Activated B cell treated with CpG ODN at 0.5 μM for 24 hours (primary cell): ENCODE measurements at regions not wholly inside any gene's neighbourhood (a gene's known extent, or its start where the extent isn't known, plus 50 kb on each side); places are given as distances from the start of the nearest gene placed in this dataset.

Experiments
- ATAC-seq: fragments of 200-7000 bp; cut with Tn5 transposase; one replicate; pipeline ENCODE4 v1.10.0; 2021; ENCODE audit warnings: low read depth, mild to moderate bottlenecking, moderate library complexity
- CTCF ChIA-PET: fragments of 350-600 bp; sonication (Branson Sonifier 250); formaldehyde crosslinking; loops from one replicate; lab custom pipeline; 2021; ENCODE audit warnings: antibody characterized with exemption; lab: Charles Lee
- POLR2A ChIA-PET: fragments of 350-600 bp; sonication (Branson Sonifier 250); formaldehyde crosslinking; loops from one replicate; lab custom pipeline; 2021; ENCODE audit warnings: antibody characterized with exemption; lab: Charles Lee
- DNase-seq: peaks from one replicate; pipeline ENCODE4 v3.0.0; 2022
- H3K27ac Mint-ChIP-seq: one replicate; pipeline ENCODE4 v1.8.0; 2020; ENCODE audit warnings: mixed read lengths
- H3K27me3 Mint-ChIP-seq: one replicate; pipeline ENCODE4 v1.8.0; 2021; ENCODE audit warnings: mixed read lengths
- H3K36me3 Mint-ChIP-seq: one replicate; pipeline ENCODE4 v1.8.0; 2021; ENCODE audit warnings: low read depth, mixed read lengths
- H3K4me1 Mint-ChIP-seq: one replicate; pipeline ENCODE4 v1.8.0; 2021; ENCODE audit warnings: mixed read lengths
- H3K4me3 Mint-ChIP-seq: one replicate; pipeline ENCODE4 v1.8.0; 2020; ENCODE audit warnings: mild to moderate bottlenecking, mixed read lengths
- H3K9me3 Mint-ChIP-seq: one replicate; pipeline ENCODE4 v1.8.0; 2020; ENCODE audit warnings: mixed read lengths
- intact Hi-C: fragments of 100-400 bp; cut with micrococcal nuclease; formaldehyde crosslinking; loops from one replicate; pipeline ENCODE4 v1.15.1; 2024
- TF ChIP-seq, protein P1 (sequence below): fragments of 200-600 bp; IDR thresholded peaks from one replicate; pipeline ENCODE4 v1.8.0; 2022; ENCODE audit warnings: antibody characterized with exemption, mild to moderate bottlenecking

- intact Hi-C loops: no loop called here
- DNase-seq (no peak), ATAC-seq (no peak)
- Mint-ChIP-seq H3K27me3 (no peaks in the 10 kb centered on the region), H3K4me1 (no peaks in the 10 kb centered on the region), H3K4me3 (no peak overlapping the region), H3K36me3 (no peaks in the 10 kb centered on the region), H3K27ac (no peak overlapping the region), H3K9me3 (no peaks in the 10 kb centered on the region)
- TF ChIP-seq, protein P1, sequence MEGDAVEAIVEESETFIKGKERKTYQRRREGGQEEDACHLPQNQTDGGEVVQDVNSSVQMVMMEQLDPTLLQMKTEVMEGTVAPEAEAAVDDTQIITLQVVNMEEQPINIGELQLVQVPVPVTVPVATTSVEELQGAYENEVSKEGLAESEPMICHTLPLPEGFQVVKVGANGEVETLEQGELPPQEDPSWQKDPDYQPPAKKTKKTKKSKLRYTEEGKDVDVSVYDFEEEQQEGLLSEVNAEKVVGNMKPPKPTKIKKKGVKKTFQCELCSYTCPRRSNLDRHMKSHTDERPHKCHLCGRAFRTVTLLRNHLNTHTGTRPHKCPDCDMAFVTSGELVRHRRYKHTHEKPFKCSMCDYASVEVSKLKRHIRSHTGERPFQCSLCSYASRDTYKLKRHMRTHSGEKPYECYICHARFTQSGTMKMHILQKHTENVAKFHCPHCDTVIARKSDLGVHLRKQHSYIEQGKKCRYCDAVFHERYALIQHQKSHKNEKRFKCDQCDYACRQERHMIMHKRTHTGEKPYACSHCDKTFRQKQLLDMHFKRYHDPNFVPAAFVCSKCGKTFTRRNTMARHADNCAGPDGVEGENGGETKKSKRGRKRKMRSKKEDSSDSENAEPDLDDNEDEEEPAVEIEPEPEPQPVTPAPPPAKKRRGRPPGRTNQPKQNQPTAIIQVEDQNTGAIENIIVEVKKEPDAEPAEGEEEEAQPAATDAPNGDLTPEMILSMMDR: no peak
- ChIA-PET CTCF (no interaction called here), POLR2A (no interaction called here)
Measured at GRCh38 chr3:36135863-36136262, 244.4 kb upstream of the STAC start.

DNA sequence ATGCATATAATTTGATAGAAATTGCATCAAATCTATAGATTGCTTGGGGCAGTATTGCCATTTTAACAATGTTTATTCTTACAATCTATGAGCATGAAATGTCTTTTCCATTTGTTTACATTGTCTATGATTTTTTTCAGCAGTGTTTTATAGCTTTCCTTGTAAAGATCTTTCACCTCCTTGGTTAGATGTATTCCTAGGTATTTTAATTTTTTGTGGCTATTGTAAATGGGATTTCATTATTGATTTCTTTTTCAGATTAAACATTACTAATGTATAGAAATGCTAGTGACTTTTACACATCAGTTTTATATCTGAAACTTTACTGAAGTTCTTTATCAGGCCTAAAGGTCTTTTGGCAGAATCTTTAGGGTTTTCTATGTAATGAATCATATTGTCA, 237.6 kb upstream of the STAC start:
- no peaks in the 10 kb centered on the region for H3K9me3 Mint-ChIP-seq
- no peak for ATAC-seq
- H3K4me1 Mint-ChIP-seq: no peaks in the 10 kb centered on the region
- ChIA-PET POLR2A (no interaction called here), CTCF (no interaction called here)
- no peak overlapping the region for H3K27ac Mint-ChIP-seq
- no peaks in the 10 kb centered on the region for H3K36me3 Mint-ChIP-seq
- no peak for DNase-seq
- H3K4me3 Mint-ChIP-seq: no peak overlapping the region
- TF ChIP-seq, protein P1: no peak
- H3K27me3 Mint-ChIP-seq: no peaks in the 10 kb centered on the region
- intact Hi-C loops: no loop called here

GRCh38 chr3:36146404-36146803, 233.9 kb upstream of the STAC start:
- ChIA-PET POLR2A (no interaction called here), CTCF (no interaction called here)
- no peaks in the 10 kb centered on the region for H3K27me3 Mint-ChIP-seq
- no peaks in the 10 kb centered on the region for H3K9me3 Mint-ChIP-seq
- TF ChIP-seq, protein P1: no peak
- H3K36me3 Mint-ChIP-seq: no peaks in the 10 kb centered on the region
- no peaks in the 10 kb centered on the region for H3K4me1 Mint-ChIP-seq
- DNase-seq: no peak
- intact Hi-C loops: no loop called here
- no peak overlapping the region for H3K27ac Mint-ChIP-seq
- no peak overlapping the region for H3K4me3 Mint-ChIP-seq
- ATAC-seq: no peak

DNA sequence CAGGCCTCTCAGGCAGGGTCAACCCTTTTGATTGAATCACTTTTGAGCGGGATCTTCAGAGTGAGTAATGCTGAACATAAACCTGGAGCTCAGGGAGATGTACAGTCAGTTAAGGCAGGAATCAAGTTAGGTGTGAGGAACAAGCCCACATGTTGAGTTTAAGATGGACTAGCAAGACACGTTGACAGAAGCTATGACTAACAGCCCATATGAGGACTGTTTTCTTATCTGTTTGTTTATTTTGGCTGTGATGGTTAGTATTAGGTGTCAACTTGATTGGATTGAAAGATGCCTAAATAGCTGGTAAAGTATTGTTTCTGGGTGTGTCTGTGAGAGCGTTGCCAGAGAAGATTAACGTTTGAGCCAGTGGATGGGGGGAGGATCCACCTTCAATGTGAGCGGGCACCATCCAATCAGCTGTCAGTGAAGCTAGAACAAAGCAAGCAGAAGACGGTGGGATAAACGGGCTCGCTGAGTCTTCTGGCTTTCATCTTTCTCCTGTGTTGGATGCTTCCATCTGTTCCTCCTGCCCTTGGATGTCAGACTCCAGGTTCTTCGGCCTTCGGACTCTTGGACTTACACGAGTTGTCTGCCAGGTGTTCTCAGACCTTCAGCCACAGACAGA, 232.3 kb upstream of the STAC start:
- no peaks in the 10 kb centered on the region for H3K4me1 Mint-ChIP-seq
- ATAC-seq (no peak), DNase-seq (no peak)
- no peaks in the 10 kb centered on the region for H3K27me3 Mint-ChIP-seq
- intact Hi-C loops: no loop called here
- ChIA-PET CTCF (no interaction called here), POLR2A (no interaction called here)
- H3K36me3 Mint-ChIP-seq: no peaks in the 10 kb centered on the region
- H3K9me3 Mint-ChIP-seq: no peaks in the 10 kb centered on the region
- no peak overlapping the region for H3K27ac Mint-ChIP-seq
- TF ChIP-seq, protein P1: no peak
- H3K4me3 Mint-ChIP-seq: no peak overlapping the region

- Mint-ChIP-seq H3K4me3 (no peak overlapping the region), H3K9me3 (no peaks in the 10 kb centered on the region), H3K27me3 (no peaks in the 10 kb centered on the region), H3K36me3 (no peaks in the 10 kb centered on the region), H3K27ac (no peak overlapping the region), H3K4me1 (no peaks in the 10 kb centered on the region)
- POLR2A ChIA-PET: no interaction called here
- DNase-seq (no peak), ATAC-seq (no peak)
- intact Hi-C loops: no loop called here
- CTCF ChIA-PET: no interaction called here
- TF ChIP-seq, protein P1: no peak
Measured at GRCh38 chr3:36149447-36149865, 230.8 kb upstream of the STAC start.
